Cardiac fibroblast (primary cell): ENCODE measurements at regions not wholly inside any gene's neighbourhood (a gene's known extent, or its start where the extent isn't known, plus 50 kb on each side); places are given as distances from the start of the nearest gene placed in this dataset.
A peak's percentile ranks its signal among the peaks of the same experiment; 100 is the strongest.

Experiments
- DNase-seq, 2 donors: peaks; one replicate each; pipeline versions ENCODE4 v3.0.0 to v3.0.0-alpha.2; 2010; ENCODE audit warnings: low read depth in 2 of 2
- H3K4me3 ChIP-seq, 2 donors: replicated peaks in 1 of 2; 1 replicate in 1 of 2; 2 replicates in 1 of 2; pipeline ENCODE4 v1.5.1; 2011; ENCODE audit warnings: low read depth in 2 of 2, low read length in 2 of 2, mild to moderate bottlenecking in 2 of 2, moderate library complexity in 1 of 2
- CTCF ChIP-seq: IDR thresholded peaks from one replicate; pipeline ENCODE4 v1.5.1; 2011; ENCODE audit warnings: low read depth, mild to moderate bottlenecking, low read length, inconsistent platforms

- no peak for DNase-seq
- no peak for TF ChIP-seq CTCF
- H3K4me3 ChIP-seq = no peak overlapping the region
These were observed 193.6 kb upstream of the STARD13 start for GRCh38 chr13:33479105-33479504.

- no peak overlapping the region for H3K4me3 ChIP-seq
- TF ChIP-seq CTCF = no peak
- DNase-seq = peak in 1 of 2 donors; percentile 35
These were observed 195.0 kb upstream of the STARD13 start for GRCh38 chr13:33480561-33480960.

- H3K4me3 ChIP-seq = no peak overlapping the region
- no peak for TF ChIP-seq CTCF
- DNase-seq = peak in 1 of 2 donors; percentile 40
These were observed 197.9 kb upstream of the STARD13 start for GRCh38 chr13:33483471-33483870.

- no peak for TF ChIP-seq CTCF
- no peak overlapping the region for H3K4me3 ChIP-seq
- no peak for DNase-seq
These were observed 199.7 kb upstream of the STARD13 start for GRCh38 chr13:33485247-33485646.

- peak; percentile 78 for TF ChIP-seq CTCF
- H3K4me3 ChIP-seq = peak overlapping the region in 1 of 2 donors; percentile 37
- DNase-seq = peak; percentile 68 to 86
These were observed 202.2 kb upstream of the STARD13 start for GRCh38 chr13:33487575-33488243.

- no peak for DNase-seq
- no peak for TF ChIP-seq CTCF
- H3K4me3 ChIP-seq = no peak overlapping the region
These were observed 204.0 kb upstream of the STARD13 start for GRCh38 chr13:33489563-33489962.
